C4-2B (cell line): ENCODE measurements at regions not wholly inside any gene's neighbourhood (a gene's known extent, or its start where the extent isn't known, plus 50 kb on each side); places are given as distances from the start of the nearest gene placed in this dataset.

Experiments
- H3K27ac ChIP-seq: fragments of 450-650 bp; 2 replicates; pipeline ENCODE4 v1.5.1; 2017
- ZFX ChIP-seq: fragments of 450-650 bp; IDR thresholded peaks from 2 replicates; pipeline ENCODE4 v1.6.1; 2017
- TF ChIP-seq, protein P1 (sequence below): fragments of 450-650 bp; conservative IDR thresholded peaks from 2 replicates; pipeline ENCODE4 v1.5.1; 2017; ENCODE audit warnings: mild to moderate bottlenecking

DNA sequence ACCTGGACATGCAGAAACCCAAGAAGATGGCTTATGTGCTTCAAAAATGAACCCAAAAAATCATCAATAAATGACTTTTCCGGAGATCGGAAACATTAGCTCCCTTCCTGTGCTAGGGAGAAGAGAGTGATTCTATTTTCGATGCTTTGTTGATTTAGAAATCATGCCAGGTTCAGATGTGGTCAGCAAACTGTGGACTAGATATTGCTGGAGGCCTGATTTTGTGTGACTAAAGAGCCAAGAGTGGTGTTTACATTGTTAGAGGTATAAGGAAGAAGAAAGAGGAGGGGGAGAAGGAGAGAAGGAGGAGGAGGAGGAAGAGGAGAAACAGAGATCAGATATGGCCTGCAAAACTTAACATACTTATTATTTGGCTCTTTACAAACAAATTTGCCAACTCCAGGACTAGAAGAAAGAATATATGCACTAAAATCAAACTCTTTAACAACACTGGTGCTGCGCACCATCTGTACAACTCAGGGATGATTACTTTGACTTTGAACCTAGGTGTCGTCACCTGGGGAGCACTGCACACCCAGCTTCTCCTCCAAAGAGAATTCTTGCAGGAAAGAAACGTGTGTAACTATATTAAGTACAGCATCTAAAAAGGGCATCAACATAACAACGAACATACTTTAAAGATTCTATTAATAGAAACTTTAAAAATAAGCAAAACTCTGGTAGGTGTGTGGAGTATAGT lies 664.9 kb upstream of the LCORL start:
- no peak overlapping the region for H3K27ac ChIP-seq
- TF ChIP-seq, protein P1, sequence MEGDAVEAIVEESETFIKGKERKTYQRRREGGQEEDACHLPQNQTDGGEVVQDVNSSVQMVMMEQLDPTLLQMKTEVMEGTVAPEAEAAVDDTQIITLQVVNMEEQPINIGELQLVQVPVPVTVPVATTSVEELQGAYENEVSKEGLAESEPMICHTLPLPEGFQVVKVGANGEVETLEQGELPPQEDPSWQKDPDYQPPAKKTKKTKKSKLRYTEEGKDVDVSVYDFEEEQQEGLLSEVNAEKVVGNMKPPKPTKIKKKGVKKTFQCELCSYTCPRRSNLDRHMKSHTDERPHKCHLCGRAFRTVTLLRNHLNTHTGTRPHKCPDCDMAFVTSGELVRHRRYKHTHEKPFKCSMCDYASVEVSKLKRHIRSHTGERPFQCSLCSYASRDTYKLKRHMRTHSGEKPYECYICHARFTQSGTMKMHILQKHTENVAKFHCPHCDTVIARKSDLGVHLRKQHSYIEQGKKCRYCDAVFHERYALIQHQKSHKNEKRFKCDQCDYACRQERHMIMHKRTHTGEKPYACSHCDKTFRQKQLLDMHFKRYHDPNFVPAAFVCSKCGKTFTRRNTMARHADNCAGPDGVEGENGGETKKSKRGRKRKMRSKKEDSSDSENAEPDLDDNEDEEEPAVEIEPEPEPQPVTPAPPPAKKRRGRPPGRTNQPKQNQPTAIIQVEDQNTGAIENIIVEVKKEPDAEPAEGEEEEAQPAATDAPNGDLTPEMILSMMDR = no peak
- TF ChIP-seq ZFX = no peak

DNA sequence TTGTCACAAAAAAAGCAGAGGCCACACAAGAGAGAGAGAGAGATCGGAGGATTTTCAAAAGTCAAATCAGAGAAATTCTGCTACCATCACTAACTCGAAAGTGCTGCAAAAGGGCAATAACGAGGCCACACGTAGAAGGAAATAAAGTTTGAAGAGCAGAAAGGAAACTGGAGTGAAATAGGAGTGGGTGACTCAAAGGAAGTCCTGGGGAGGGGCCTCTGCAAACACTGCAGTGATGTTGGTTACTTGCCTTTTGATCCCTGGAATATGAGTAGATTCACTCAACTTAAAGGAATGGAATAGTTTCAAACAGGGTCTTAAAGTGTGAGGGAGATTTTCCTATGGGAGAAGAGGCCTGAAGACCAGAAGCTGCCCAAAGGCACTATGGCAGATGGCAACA lies 663.4 kb upstream of the LCORL start:
- no peak for TF ChIP-seq ZFX
- TF ChIP-seq, protein P1 = no peak

DNA sequence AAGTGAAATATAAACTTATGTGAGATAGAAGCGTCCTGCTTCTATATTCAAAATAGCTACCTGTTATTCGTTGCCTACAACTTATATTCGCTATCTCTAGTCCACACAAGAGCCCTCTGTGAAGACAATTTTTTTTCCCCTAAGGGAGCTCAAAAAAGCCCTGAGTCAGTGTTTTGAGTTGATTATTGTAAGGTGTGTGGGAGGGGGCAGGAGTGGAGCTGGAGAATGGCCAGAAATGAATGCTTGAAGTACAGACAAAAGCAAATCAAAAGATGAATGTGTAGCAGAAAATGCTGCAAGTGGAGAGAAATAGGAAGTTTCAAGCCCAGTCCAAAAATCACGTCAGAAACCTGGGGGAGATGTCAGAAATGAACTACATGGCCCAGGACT lies 655.0 kb upstream of the LCORL start:
- TF ChIP-seq, protein P1 = no peak
- no peak for TF ChIP-seq ZFX
- H3K27ac ChIP-seq = no peak overlapping the region

More for the DNA sequence above, 663.4 kb upstream of the LCORL start:
- no peak overlapping the region for H3K27ac ChIP-seq

DNA sequence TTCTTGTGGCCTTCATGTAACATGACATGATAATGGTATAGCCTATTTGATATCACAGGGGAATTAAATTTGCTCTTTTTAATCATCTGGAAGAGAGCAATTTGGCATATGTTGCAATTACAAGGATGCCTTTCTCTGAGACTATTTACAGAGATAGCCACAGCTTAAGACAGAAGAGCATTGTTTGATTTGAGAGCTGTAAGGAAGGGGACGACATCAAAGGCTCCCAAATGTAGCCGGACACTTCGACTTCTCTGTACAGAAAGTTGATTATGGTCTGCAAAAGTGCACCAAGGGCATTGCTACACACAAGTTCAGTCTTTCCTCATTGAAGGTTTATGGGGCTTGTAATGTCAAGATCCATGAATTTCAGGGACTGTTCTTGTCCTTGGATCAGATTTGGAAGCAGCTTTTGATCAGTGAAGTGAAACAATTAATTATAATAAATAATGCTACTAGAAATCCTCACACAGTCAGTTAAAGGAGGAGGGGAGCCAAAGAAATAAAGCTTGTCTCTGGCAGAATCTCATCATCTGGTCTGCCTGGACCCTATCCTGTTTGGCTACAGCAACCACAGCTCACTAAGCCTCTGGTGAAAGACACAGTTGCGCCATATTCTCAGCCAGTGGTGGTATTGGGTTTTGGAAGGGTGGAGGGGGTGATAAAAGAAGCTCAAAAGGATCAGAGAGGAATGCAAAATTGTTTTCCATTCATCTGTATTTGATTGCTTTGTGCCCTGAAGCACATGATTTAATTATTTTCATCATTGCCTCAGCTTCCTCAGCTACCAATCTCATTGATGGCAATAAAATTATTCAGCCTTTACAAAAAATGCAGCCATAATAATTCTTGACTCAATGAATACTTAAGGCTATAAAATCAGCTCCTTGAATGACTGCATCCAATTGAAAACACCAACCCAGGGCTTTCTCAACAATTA lies 654.3 kb upstream of the LCORL start:
- no peak for TF ChIP-seq ZFX
- TF ChIP-seq, protein P1 = no peak
- H3K27ac ChIP-seq = no peak overlapping the region

DNA sequence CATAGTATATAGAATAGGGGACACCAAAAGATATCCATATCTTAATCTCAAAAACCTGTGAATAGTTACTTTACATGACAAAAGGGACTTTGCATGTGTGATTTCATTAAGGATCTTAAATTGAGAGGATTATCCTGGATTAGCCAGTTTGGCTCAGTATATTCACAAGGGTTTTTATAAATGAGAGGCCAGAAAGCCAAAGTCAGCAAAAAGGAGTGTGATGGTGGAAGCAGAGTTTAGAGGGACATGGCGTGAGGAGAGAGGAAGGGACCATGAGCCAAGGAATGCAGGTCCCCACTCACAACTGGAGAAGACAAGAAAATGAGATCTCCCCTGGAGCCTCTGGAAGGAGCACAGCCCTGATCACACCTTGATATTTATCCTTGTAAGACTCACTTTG lies 648.5 kb upstream of the LCORL start:
- TF ChIP-seq, protein P1 = no peak
- no peak for TF ChIP-seq ZFX
- no peak overlapping the region for H3K27ac ChIP-seq

DNA sequence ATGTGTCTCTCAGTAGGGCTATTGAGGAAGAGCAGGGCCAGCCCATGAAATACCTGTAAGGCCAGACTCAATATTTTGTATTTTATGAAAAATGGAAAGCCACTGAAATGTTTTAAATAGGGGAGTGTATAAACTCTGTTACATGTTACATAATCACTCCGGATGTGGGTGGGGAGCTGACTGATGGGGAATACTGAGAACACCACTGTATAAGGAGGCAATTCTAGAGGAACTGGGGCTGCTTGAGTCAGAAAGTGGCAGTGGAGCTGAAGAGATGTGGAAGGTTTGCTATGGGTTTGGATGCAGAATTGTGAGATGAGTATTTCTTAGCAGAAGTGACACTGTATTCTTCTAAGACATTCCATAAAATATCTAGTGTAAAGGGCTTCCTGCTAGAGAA lies 647.8 kb upstream of the LCORL start:
- TF ChIP-seq, protein P1 = no peak
- no peak for TF ChIP-seq ZFX
- no peak overlapping the region for H3K27ac ChIP-seq

DNA sequence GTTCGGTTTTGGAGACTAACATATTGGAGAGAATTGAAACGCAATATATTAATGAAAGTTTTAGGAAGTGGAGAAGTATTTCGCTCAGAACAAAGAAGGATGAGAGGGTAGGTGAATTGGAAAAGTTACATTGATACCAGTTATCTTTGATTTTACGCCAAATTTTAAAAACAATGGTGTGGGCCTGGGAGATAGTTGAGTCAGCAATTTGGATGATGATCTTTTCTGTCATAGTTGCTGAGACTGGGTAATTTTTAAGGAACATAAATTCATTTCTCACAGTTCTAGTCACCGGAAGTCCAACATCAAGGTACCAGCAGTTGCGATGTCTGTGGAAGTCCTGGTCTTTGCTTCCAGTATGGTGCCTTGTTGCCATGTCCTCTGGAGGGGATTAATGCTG lies 644.8 kb upstream of the LCORL start:
- TF ChIP-seq, protein P1 = no peak
- no peak for TF ChIP-seq ZFX
- H3K27ac ChIP-seq = no peak overlapping the region
